ENCODE measurements at regions not wholly inside any gene's neighbourhood (a gene's known extent, or its start where the extent isn't known, plus 50 kb on each side); places are given as distances from the start of the nearest gene placed in this dataset.

DNA sequence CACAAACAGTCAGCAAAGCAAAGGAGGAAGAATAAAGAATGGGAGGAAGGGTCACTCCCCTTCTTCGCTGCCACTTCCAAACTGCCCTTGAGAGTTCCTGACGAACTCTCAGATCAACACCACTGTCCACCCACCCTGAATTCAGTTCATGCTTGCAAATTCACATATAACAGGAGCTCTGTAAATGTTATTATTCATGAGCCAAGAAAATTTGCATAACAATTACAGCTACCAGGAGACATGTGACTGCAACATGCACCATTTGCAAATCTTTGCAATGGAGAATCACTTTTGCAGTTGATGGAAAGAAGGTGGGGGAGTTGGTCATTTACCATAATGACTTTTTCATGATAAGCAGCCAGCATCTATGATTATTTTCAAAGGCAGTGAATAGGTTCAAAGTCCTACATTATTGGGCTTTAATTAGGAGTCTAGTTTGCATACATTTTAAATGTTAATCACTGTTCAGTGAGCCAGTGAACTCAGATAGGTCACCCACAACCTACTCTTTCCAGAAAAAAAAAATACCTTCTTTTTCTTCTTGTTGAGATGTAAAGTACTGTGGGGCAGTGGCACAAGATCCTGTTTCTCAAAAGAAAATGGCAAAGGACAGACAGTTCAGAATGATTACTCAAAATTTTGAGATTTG, 149.7 kb downstream of the CAAP1 start:
- no peaks in the 10 kb centered on the region for H3K9me3 ChIP-seq
- DNase-seq = no peak
- no peaks in the 10 kb centered on the region for H3K4me1 ChIP-seq (ENCODE audit: low read depth)
- H3K4me3 ChIP-seq = no peak overlapping the region
- intact Hi-C loops (cut with DNase I, micrococcal nuclease) = loop anchor here in 1 of 2 donors (10.0 kb wide), 1 partner anchor 112 kb away; no protein-coding TSS in a partner anchor
- no peak for ATAC-seq
- H3K36me3 ChIP-seq (ENCODE audit: low read depth) = no peaks in the 10 kb centered on the region
- no peak for TF ChIP-seq CTCF (IDR thresholded peaks at IDR 0.05)

- no peak for ATAC-seq
- no peak for TF ChIP-seq CTCF (IDR thresholded peaks at IDR 0.05)
- Histone ChIP-seq H3K9me3 (no peaks in the 10 kb centered on the region), H3K4me1 (ENCODE audit: low read depth) (no peaks in the 10 kb centered on the region), H3K4me3 (no peak overlapping the region), H3K36me3 (ENCODE audit: low read depth) (no peaks in the 10 kb centered on the region)
- DNase-seq = no peak
- intact Hi-C loops (cut with DNase I, micrococcal nuclease) = no loop called here
These were observed 157.4 kb downstream of the CAAP1 start for GRCh38 chr9:26735160-26735559.

DNA sequence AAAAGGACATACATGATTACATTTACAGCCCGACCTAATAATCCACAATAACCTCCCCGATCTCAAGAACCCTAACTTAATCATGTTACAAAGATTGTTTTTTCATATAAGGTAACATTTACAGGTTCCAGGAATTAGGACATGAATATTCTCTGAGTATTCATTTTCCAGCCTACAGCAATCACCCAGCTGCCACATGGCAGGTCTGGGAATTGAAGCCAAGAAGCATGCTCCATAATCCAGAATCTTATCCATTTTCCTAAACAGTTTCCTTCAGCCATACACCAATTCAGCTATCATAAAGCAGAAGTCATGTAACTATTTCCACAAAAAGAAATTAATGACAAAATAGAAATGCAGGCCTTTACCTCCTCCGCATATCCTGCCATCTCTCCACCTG, 163.4 kb downstream of the CAAP1 start:
- intact Hi-C loops (cut with DNase I, micrococcal nuclease) = no loop called here
- no peaks in the 10 kb centered on the region for H3K9me3 ChIP-seq
- H3K36me3 ChIP-seq (ENCODE audit: low read depth) = no peaks in the 10 kb centered on the region
- DNase-seq = no peak
- H3K4me3 ChIP-seq = no peak overlapping the region
- ATAC-seq = no peak
- H3K4me1 ChIP-seq (ENCODE audit: low read depth) = no peaks in the 10 kb centered on the region
- TF ChIP-seq CTCF (IDR thresholded peaks at IDR 0.05) = no peak

DNA sequence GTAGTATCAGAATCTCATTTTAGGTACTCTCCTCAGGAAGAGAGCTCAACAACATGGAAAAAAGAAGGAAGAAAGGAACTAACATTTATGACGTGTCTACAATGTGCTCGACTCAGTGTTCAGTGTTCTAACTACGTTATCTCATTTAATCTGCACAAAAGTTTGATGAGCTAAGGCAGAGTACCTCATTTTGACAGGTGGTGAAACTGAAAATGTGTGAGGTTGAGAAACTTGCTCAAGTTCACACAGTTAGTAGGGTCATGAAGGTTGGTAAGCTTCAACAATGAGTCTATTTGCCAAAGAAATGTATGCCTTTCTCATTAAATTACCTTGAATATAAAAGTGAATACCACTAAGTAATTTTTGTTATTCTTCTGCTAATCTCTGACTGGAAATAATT, 165.1 kb downstream of the CAAP1 start:
- ATAC-seq (no peak), DNase-seq (no peak)
- no peaks in the 10 kb centered on the region for H3K36me3 ChIP-seq (ENCODE audit: low read depth)
- no peaks in the 10 kb centered on the region for H3K4me1 ChIP-seq (ENCODE audit: low read depth)
- H3K4me3 ChIP-seq = no peak overlapping the region
- no peaks in the 10 kb centered on the region for H3K9me3 ChIP-seq
- intact Hi-C loops (cut with DNase I, micrococcal nuclease) = no loop called here
- no peak for TF ChIP-seq CTCF (IDR thresholded peaks at IDR 0.05)

- TF ChIP-seq CTCF (IDR thresholded peaks at IDR 0.05) = no peak
- Histone ChIP-seq H3K9me3 (no peaks in the 10 kb centered on the region), H3K4me1 (ENCODE audit: low read depth) (no peaks in the 10 kb centered on the region), H3K4me3 (no peak overlapping the region), H3K36me3 (ENCODE audit: low read depth) (no peaks in the 10 kb centered on the region)
- DNase-seq = no peak
- ATAC-seq = no peak
- intact Hi-C loops (cut with DNase I, micrococcal nuclease) = no loop called here
These were observed 167.0 kb downstream of the CAAP1 start for GRCh38 chr9:26725573-26725972.

DNA sequence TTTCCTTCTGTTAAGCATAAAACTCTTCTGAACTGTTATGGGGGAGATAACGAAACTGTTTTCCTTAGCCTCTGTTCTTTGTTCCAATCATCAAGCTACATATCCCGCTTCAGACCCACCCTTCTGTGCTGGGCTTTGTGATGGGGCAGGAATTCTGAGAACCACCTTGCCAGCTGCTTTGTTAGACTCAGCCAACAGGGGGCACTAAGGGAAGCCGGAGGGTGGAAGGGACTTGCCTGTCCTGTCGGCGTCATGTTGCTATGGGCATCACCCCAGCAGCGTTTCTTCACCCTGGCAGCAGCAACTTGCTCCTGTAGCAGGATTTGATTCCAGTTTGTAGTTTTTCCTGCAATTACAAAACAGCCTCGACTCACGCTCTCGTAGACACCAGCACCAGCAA, 169.1 kb downstream of the CAAP1 start:
- peak; percentile 83 for ATAC-seq
- H3K4me1 ChIP-seq (ENCODE audit: low read depth) = no peaks in the 10 kb centered on the region
- no peaks in the 10 kb centered on the region for H3K36me3 ChIP-seq (ENCODE audit: low read depth)
- no peak overlapping the region for H3K4me3 ChIP-seq
- H3K9me3 ChIP-seq = no peaks in the 10 kb centered on the region
- TF ChIP-seq CTCF (IDR thresholded peaks at IDR 0.05) = no peak
- DNase-seq = peak; percentile 15 to 45 (median 34)
- intact Hi-C loops (cut with DNase I, micrococcal nuclease) = no loop called here
